GM12878 (cell line): ENCODE measurements at regions not wholly inside any gene's neighbourhood (a gene's known extent, or its start where the extent isn't known, plus 50 kb on each side); places are given as distances from the start of the nearest gene placed in this dataset.

Experiments used
- ATAC-seq: fragments of 200-7000 bp; cut with Tn5 transposase; 3 replicates; pipeline ENCODE4 v1.9.1; 2020; ENCODE audit warnings: mild to moderate bottlenecking, moderate library complexity
- BruUV-seq: library from RNA; stranded (reverse); fragments of 400-500 nt; replicated peaks from 2 replicates; lab custom pipeline; 2021; lab: Mats Ljungman, UMichigan
- CTCF ChIA-PET: fragments of 300-600 bp; sonication (Branson Sonifier 250); formaldehyde crosslinking; extraction: SDS; loops from one replicate; lab custom pipeline; 2021; ENCODE audit warnings: inconsistent platforms; lab: Yijun Ruan, JAX
- POLR2A ChIA-PET: fragments of 350-600 bp; formaldehyde crosslinking; extraction: SDS; loops from one replicate; lab custom pipeline; 2021; ENCODE audit warnings: inconsistent platforms; lab: Charles Lee
- RAD21 ChIA-PET: fragments of 300-600 bp; sonication (Branson Sonifier 250); formaldehyde crosslinking; loops from one replicate; lab custom pipeline; 2023; ENCODE audit warnings: antibody characterized with exemption; ENCODE audit not compliant: unreplicated experiment; lab: Charles Lee
- SMC1A ChIA-PET: fragments of 300-600 bp; sonication (Branson Sonifier 250); formaldehyde crosslinking; loops from one replicate; lab custom pipeline; 2023; ENCODE audit not compliant: unreplicated experiment, uncharacterized antibody; lab: Charles Lee
- DNase-seq: peaks from one replicate; pipeline ENCODE4 v3.0.0-alpha.2; 2011; ENCODE audit warnings: low read depth, low spot score
- FAIRE-seq: peaks from 3 replicates; lab custom pipeline; 2011; peaks lifted over from hg19 to GRCh38; lab: Jason Lieb, UNC
- H2AFZ ChIP-seq: 2 replicates; pipeline ENCODE4 v1.6.0; 2011; ENCODE audit warnings: low read depth, low read length, control low read depth; ENCODE audit not compliant: control insufficient read depth
- H3K27ac ChIP-seq: 2 replicates; pipeline ENCODE4 v1.5.1; 2011; ENCODE audit warnings: control low read depth; ENCODE audit not compliant: control insufficient read depth, insufficient read depth
- H3K27me3 ChIP-seq, 2 experiments: replicated peaks in 1 of 2; 2 replicates each; pipeline versions ENCODE4 v1.6.0 to v1.6.1; 2011; ENCODE audit warnings: low read length in 1 of 2; ENCODE audit not compliant: control insufficient read depth in 2 of 2, insufficient read depth in 2 of 2
- H3K36me3 ChIP-seq, 2 experiments: 2 replicates each; pipeline ENCODE4 v1.5.1; 2011; ENCODE audit warnings: low read length in 1 of 2; ENCODE audit not compliant: control insufficient read depth in 2 of 2, insufficient read depth in 2 of 2
- H3K4me1 ChIP-seq: 2 replicates; pipeline ENCODE4 v1.6.1; 2011; ENCODE audit warnings: mild to moderate bottlenecking, low read length, moderate library complexity, mixed read lengths; ENCODE audit not compliant: control insufficient read depth, insufficient read depth
- H3K4me2 ChIP-seq: 2 replicates; pipeline ENCODE4 v1.6.0; 2011; ENCODE audit warnings: control low read depth; ENCODE audit not compliant: control insufficient read depth, insufficient read depth
- H3K4me3 ChIP-seq: fragments of 200-600 bp; sonication (generic); 2 replicates; pipeline ENCODE4 v1.5.1; 2016
- H3K79me2 ChIP-seq: 2 replicates; pipeline ENCODE4 v1.6.0; 2011; ENCODE audit warnings: low read length; ENCODE audit not compliant: control insufficient read depth, insufficient read depth
- H3K9ac ChIP-seq: 2 replicates; pipeline ENCODE4 v1.8.0; 2011; ENCODE audit warnings: low read length, control low read depth, mixed read lengths; ENCODE audit not compliant: control insufficient read depth, insufficient read depth
- H3K9me3 ChIP-seq: replicated peaks from 3 replicates; pipeline ENCODE4 v1.5.1; 2011; ENCODE audit warnings: mild to moderate bottlenecking, low read length; ENCODE audit not compliant: control insufficient read depth, insufficient read depth
- H4K20me1 ChIP-seq: 2 replicates; pipeline ENCODE4 v1.6.0; 2011; ENCODE audit not compliant: control insufficient read depth, insufficient read depth
- ATF2 ChIP-seq: IDR thresholded peaks from 2 replicates; pipeline ENCODE4 v1.6.1; 2012; ENCODE audit warnings: low read length, inconsistent platforms
- BCL11A ChIP-seq: IDR thresholded peaks from 2 replicates; pipeline ENCODE4 v1.6.1; 2011; ENCODE audit warnings: low read depth, low read length
- ESRRA ChIP-seq: IDR thresholded peaks from 2 replicates; pipeline ENCODE4 v1.6.1; 2012; ENCODE audit warnings: mild to moderate bottlenecking, low read length, improper control_type of control experiment
- GABPA ChIP-seq: IDR thresholded peaks from 2 replicates; pipeline ENCODE4 v1.6.1; 2014; ENCODE audit warnings: antibody characterized with exemption, low read depth, mild to moderate bottlenecking, inconsistent platforms
- HSF1 ChIP-seq: fragments of 150-350 bp; IDR thresholded peaks from 2 replicates; pipeline ENCODE4 v1.6.1; 2014; ENCODE audit warnings: mild to moderate bottlenecking, low read depth, low read length
- JUNB ChIP-seq: IDR thresholded peaks from 2 replicates; pipeline ENCODE4 v1.6.1; 2016; ENCODE audit warnings: antibody characterized with exemption, mild to moderate bottlenecking
- KDM1A ChIP-seq: fragments of 200-600 bp; sonication (generic); IDR thresholded peaks from 2 replicates; pipeline ENCODE4 v1.6.1; 2016; ENCODE audit warnings: borderline replicate concordance
- LARP7 ChIP-seq: fragments of 450-650 bp; IDR thresholded peaks from 2 replicates; pipeline ENCODE4 v1.6.1; 2017; ENCODE audit warnings: mild to moderate bottlenecking
- MXI1 ChIP-seq: fragments of 150-350 bp; IDR thresholded peaks from 2 replicates; pipeline ENCODE4 v1.6.1; 2011; ENCODE audit warnings: low read depth, mild to moderate bottlenecking, inconsistent platforms, low read length, improper control_type of control experiment
- POLR2A ChIP-seq: IDR thresholded peaks from 2 replicates; pipeline ENCODE4 v1.6.1; 2011; ENCODE audit warnings: low read depth, mild to moderate bottlenecking, low read length
- RUNX3 ChIP-seq: IDR thresholded peaks from 2 replicates; pipeline ENCODE4 v1.6.1; 2012; ENCODE audit warnings: low read length, inconsistent platforms
- TBL1XR1 ChIP-seq: IDR thresholded peaks from 2 replicates; pipeline ENCODE4 v1.6.1; 2012; ENCODE audit warnings: low read depth, low read length, improper control_type of control experiment
- YY1 ChIP-seq: IDR thresholded peaks from 2 replicates; pipeline ENCODE4 v1.6.1; 2011; ENCODE audit warnings: low read depth, mild to moderate bottlenecking, low read length
- ZBTB40 ChIP-seq: fragments of 450-650 bp; IDR thresholded peaks from 2 replicates; pipeline ENCODE4 v1.6.1; 2016; ENCODE audit warnings: mild to moderate bottlenecking, moderate library complexity, borderline replicate concordance
- ZNF217 ChIP-seq: fragments of 450-650 bp; IDR thresholded peaks from 2 replicates; pipeline ENCODE4 v1.6.1; 2017; ENCODE audit warnings: antibody characterized with exemption, mild to moderate bottlenecking
- ZNF384 ChIP-seq: IDR thresholded peaks from 2 replicates; pipeline ENCODE4 v1.6.1; 2012; ENCODE audit warnings: low read depth, mild to moderate bottlenecking, low read length, improper control_type of control experiment, borderline replicate concordance
- WGBS: methylation state at CpG from one replicate; pipeline ENCODE4 v1.1.6; 2016; ENCODE audit warnings: low lambda C conversion rate; ENCODE audit not compliant: insufficient replicate concordance, insufficient coverage; ENCODE audit errors: missing lambda C conversion rate; 5-methylcytosine and 5-hydroxymethylcytosine counted together
- in situ Hi-C: fragments of 300-500 bp; cut with MboI; formaldehyde crosslinking; loops from 9 replicates; pipeline ENCODE4 v1.14.3; 2018; ENCODE audit warnings: mixed read lengths
- intact Hi-C: fragments of 100-400 bp; cut with micrococcal nuclease; formaldehyde crosslinking; loops from one replicate; pipeline ENCODE4 v1.14.2; 2022; ENCODE audit not compliant: unreplicated experiment

GRCh38 chr11:112826026-112826425 is 135.2 kb upstream of the NCAM1 start (continued):
- no peak for TF ChIP-seq ZNF217
- TF ChIP-seq KDM1A = no peak

- H3K79me2 ChIP-seq = no peaks in the 10 kb centered on the region
- ATAC-seq (no peak), DNase-seq (no peak), FAIRE-seq (no peak)
- POLR2A ChIA-PET = no interaction called here
- 0% methylated on average over 1 of the region's 1 CpG for WGBS
- intact Hi-C loops = no loop called here
- H3K36me3 ChIP-seq = no peaks in the 10 kb centered on the region
- in situ Hi-C loops = no loop called here
- SMC1A ChIA-PET = no interaction called here
- no peaks in the 10 kb centered on the region for H3K4me1 ChIP-seq
- H3K4me2 ChIP-seq = no peak overlapping the region
- H3K9me3 ChIP-seq = no peaks in the 10 kb centered on the region
- H3K4me3 ChIP-seq = no peak overlapping the region
- no peak overlapping the region for H3K9ac ChIP-seq
- RAD21 ChIA-PET = no interaction called here
- no peak overlapping the region for H2AFZ ChIP-seq
- CTCF ChIA-PET = no interaction called here
- TF ChIP-seq ESRRA (no peak), HSF1 (no peak), JUNB (no peak), RUNX3 (no peak), ATF2 (no peak), MXI1 (no peak), ZNF384 (no peak), GABPA (no peak), YY1 (no peak), BCL11A (no peak), TBL1XR1 (no peak), POLR2A (no peak), LARP7 (no peak), ZBTB40 (no peak)
- no peaks in the 10 kb centered on the region for H4K20me1 ChIP-seq
- no peak overlapping the region for H3K27ac ChIP-seq
- peaks cover 0 to 2% of the 10 kb centered on the region in 2 experiments; a peak in 2 of 4 replicates for H3K27me3 ChIP-seq
- BruUV-seq = no TSS peak
These were observed 134.4 kb upstream of the NCAM1 start for GRCh38 chr11:112826788-112827187.
